Uterus (tissue), 2 donors: ENCODE measurements at regions not wholly inside any gene's neighbourhood (a gene's known extent, or its start where the extent isn't known, plus 50 kb on each side); places are given as distances from the start of the nearest gene placed in this dataset.

Source experiments
- CTCF ChIP-seq, 4 experiments: fragments of 200-600 bp in 2 of 4; fragments of 450-650 bp in 2 of 4; sonication (generic) in 2 of 4; IDR thresholded peaks; one replicate each; pipeline ENCODE4 v1.5.1; 2016 to 2019; ENCODE audit warnings: antibody characterized with exemption in 4 of 4, mild to moderate bottlenecking in 2 of 4, moderate library complexity in 1 of 4
- POLR2A ChIP-seq, 2 donors: fragments of 450-650 bp; IDR thresholded peaks; one replicate each; pipeline ENCODE4 v1.6.1; 2016; ENCODE audit warnings: antibody characterized with exemption in 2 of 2, mild to moderate bottlenecking in 1 of 2, moderate library complexity in 1 of 2

GRCh38 chr5:116652903-116653302, 78.3 kb upstream of the SEMA6A start:
- TF ChIP-seq CTCF (IDR thresholded peaks at IDR 0.05) (no peak), POLR2A (IDR thresholded peaks at IDR 0.05) (no peak)
